ENCODE measurements at regions not wholly inside any gene's neighbourhood (a gene's known extent, or its start where the extent isn't known, plus 50 kb on each side); places are given as distances from the start of the nearest gene placed in this dataset.

GRCh38 chr5:107293541-107294210, 377.1 kb downstream of the EFNA5 start:
- DNase-seq, result no peak

- DNase-seq, result no peak
These were observed 378.9 kb downstream of the EFNA5 start for GRCh38 chr5:107291866-107292265.

- no peak for DNase-seq
These were observed 379.8 kb downstream of the EFNA5 start for GRCh38 chr5:107290780-107291398.

GRCh38 chr5:107289030-107289714, 381.6 kb downstream of the EFNA5 start:
- no peak for DNase-seq

GRCh38 chr5:107286447-107287098, 384.2 kb downstream of the EFNA5 start:
- no peak for DNase-seq

GRCh38 chr5:107285772-107286171, 385.0 kb downstream of the EFNA5 start:
- no peak for DNase-seq

- DNase-seq, result no peak
These were observed 385.8 kb downstream of the EFNA5 start for GRCh38 chr5:107284822-107285525.

GRCh38 chr5:107282061-107282460, 388.7 kb downstream of the EFNA5 start:
- no peak for DNase-seq

- no peak for DNase-seq
These were observed 392.0 kb downstream of the EFNA5 start for GRCh38 chr5:107278774-107279173.

GRCh38 chr5:107277485-107278125, 393.1 kb downstream of the EFNA5 start:
- no peak for DNase-seq

- DNase-seq, result no peak
These were observed 395.4 kb downstream of the EFNA5 start for GRCh38 chr5:107275333-107275732.

GRCh38 chr5:107274571-107274970, 396.2 kb downstream of the EFNA5 start:
- DNase-seq, result no peak

GRCh38 chr5:107272954-107273353, 397.8 kb downstream of the EFNA5 start:
- no peak for DNase-seq

GRCh38 chr5:107272509-107272908, 398.2 kb downstream of the EFNA5 start:
- DNase-seq, result no peak

GRCh38 chr5:107271682-107272350, 398.9 kb downstream of the EFNA5 start:
- no peak for DNase-seq

- DNase-seq, result no peak
These were observed 400.2 kb downstream of the EFNA5 start for GRCh38 chr5:107270561-107270960.

GRCh38 chr5:107269678-107270077, 401.1 kb downstream of the EFNA5 start:
- DNase-seq, result no peak

GRCh38 chr5:107269256-107269655, 401.5 kb downstream of the EFNA5 start:
- DNase-seq, result no peak

GRCh38 chr5:107268241-107268640, 402.5 kb downstream of the EFNA5 start:
- no peak for DNase-seq

- no peak for DNase-seq
These were observed 404.6 kb downstream of the EFNA5 start for GRCh38 chr5:107266100-107266499.

GRCh38 chr5:107265193-107265592, 405.5 kb downstream of the EFNA5 start:
- DNase-seq, result no peak
